Upper lobe of right lung (tissue), 1 donor: ENCODE measurements at regions not wholly inside any gene's neighbourhood (a gene's known extent, or its start where the extent isn't known, plus 50 kb on each side); places are given as distances from the start of the nearest gene placed in this dataset.
"Not testable (repeated sequence)": the region's sequence is repeated elsewhere in the genome, so short reads cannot be mapped to it uniquely, and the experiment has no call there.

Experiments
- ATAC-seq: fragments of 200-7000 bp; cut with Tn5 transposase; one replicate; pipeline ENCODE4 v1.9.1; 2020; ENCODE audit warnings: mild to moderate bottlenecking, moderate library complexity
- DNase-seq: peaks from one replicate; pipeline ENCODE4 v3.0.0-alpha.2; 2020
- H3K27ac ChIP-seq: fragments of 200-600 bp; one replicate; pipeline ENCODE4 v1.8.0; 2022
- H3K27me3 ChIP-seq: fragments of 200-600 bp; one replicate; pipeline ENCODE4 v1.8.0; 2022; ENCODE audit warnings: mild to moderate bottlenecking
- H3K36me3 ChIP-seq: fragments of 200-600 bp; one replicate; pipeline ENCODE4 v1.8.0; 2022
- H3K4me1 ChIP-seq: fragments of 200-600 bp; one replicate; pipeline ENCODE4 v1.8.0; 2022
- H3K4me3 ChIP-seq: fragments of 200-600 bp; one replicate; pipeline ENCODE4 v1.8.0; 2022; ENCODE audit warnings: mild to moderate bottlenecking
- H3K9me3 ChIP-seq: fragments of 200-600 bp; one replicate; pipeline ENCODE4 v1.8.0; 2022
- intact Hi-C: fragments of 100-400 bp; cut with DNase I; formaldehyde crosslinking; loops from one replicate; pipeline ENCODE4 v1.11.0; 2022
- TF ChIP-seq, protein P1 (sequence below): fragments of 200-600 bp; IDR thresholded peaks from one replicate; pipeline ENCODE4 v1.8.0; 2022; ENCODE audit warnings: antibody characterized with exemption
- donor health status: DM: no; HTN: yes; CAD: no; lungs with severe emphysema.

GRCh38 chr10:81473755-81474154 is 401.2 kb upstream of the NRG3 start:
- no peak overlapping the region for H3K4me3 ChIP-seq
- intact Hi-C loops, result no loop called here
- TF ChIP-seq, protein P1, sequence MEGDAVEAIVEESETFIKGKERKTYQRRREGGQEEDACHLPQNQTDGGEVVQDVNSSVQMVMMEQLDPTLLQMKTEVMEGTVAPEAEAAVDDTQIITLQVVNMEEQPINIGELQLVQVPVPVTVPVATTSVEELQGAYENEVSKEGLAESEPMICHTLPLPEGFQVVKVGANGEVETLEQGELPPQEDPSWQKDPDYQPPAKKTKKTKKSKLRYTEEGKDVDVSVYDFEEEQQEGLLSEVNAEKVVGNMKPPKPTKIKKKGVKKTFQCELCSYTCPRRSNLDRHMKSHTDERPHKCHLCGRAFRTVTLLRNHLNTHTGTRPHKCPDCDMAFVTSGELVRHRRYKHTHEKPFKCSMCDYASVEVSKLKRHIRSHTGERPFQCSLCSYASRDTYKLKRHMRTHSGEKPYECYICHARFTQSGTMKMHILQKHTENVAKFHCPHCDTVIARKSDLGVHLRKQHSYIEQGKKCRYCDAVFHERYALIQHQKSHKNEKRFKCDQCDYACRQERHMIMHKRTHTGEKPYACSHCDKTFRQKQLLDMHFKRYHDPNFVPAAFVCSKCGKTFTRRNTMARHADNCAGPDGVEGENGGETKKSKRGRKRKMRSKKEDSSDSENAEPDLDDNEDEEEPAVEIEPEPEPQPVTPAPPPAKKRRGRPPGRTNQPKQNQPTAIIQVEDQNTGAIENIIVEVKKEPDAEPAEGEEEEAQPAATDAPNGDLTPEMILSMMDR, result no peak
- H3K9me3 ChIP-seq, result no peaks in the 10 kb centered on the region
- DNase-seq, result peak; percentile 44
- H3K27ac ChIP-seq, result no peak overlapping the region
- no peaks in the 10 kb centered on the region for H3K27me3 ChIP-seq
- no peaks in the 10 kb centered on the region for H3K4me1 ChIP-seq
- ATAC-seq, result peak; percentile 14
- no peaks in the 10 kb centered on the region for H3K36me3 ChIP-seq

DNA sequence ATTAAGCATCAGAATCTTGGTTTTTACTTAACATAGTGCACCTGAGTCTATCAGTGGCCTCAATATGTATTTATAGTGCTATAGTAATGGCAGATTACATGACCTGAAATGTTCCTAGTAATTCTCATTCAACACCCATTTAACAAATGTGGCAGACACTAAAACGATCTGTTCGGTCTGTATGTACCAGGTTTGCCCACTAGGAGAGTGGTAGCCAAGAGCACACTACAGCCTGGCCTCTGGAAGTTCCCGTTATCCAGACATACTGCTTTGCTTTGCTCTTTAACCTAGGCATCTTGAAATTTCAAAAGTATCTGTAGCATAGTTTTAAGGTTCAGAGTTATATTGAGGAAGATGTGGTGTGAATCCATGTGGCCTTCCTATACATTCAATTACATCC is 395.7 kb upstream of the NRG3 start:
- TF ChIP-seq, protein P1, result no peak
- ATAC-seq (no peak), DNase-seq (no peak)
- Histone ChIP-seq H3K36me3 (no peaks in the 10 kb centered on the region), H3K27ac (no peak overlapping the region), H3K4me3 (no peak overlapping the region), H3K27me3 (no peaks in the 10 kb centered on the region), H3K4me1 (no peaks in the 10 kb centered on the region), H3K9me3 (no peaks in the 10 kb centered on the region)
- intact Hi-C loops, result no loop called here

GRCh38 chr10:81496626-81497025 is 378.4 kb upstream of the NRG3 start:
- intact Hi-C loops, result no loop called here
- TF ChIP-seq, protein P1, result no peak
- H3K9me3 ChIP-seq, result no peaks in the 10 kb centered on the region

DNA sequence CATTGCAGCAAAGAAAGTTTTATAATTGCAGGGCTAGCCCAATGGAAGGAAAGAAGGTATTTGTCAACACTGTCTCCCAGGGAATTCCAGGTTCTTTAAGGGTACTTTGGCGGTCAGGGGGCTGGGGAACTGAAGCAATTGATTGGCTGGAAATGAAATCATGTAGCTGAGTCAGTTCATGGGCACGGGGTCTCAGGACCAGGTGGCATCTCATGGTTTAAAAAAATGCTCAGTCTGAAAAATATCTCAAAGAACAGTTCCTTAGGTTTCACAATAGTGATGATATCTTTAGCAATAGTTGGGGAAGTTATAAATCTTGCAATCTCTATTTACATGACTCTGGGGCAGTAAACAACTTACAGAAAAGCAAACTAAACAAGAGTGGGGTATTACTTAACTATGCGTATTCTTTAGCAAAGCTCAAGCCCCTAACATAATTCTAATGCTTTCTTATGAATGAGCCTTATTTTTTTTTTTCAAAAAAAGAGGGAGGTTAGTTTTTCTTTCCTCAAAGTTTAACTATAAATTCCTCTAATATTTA is 376.9 kb upstream of the NRG3 start:
- ATAC-seq, result no peak
- DNase-seq, result no peak
- TF ChIP-seq, protein P1, result no peak
- Histone ChIP-seq H3K9me3 (no peaks in the 10 kb centered on the region), H3K27ac (no peak overlapping the region), H3K27me3 (no peaks in the 10 kb centered on the region), H3K4me1 (no peaks in the 10 kb centered on the region), H3K36me3 (no peaks in the 10 kb centered on the region), H3K4me3 (no peak overlapping the region)
- intact Hi-C loops, result no loop called here

More at GRCh38 chr10:81496626-81497025, 378.4 kb upstream of the NRG3 start:
- no peak for DNase-seq
- Histone ChIP-seq H3K4me1 (no peaks in the 10 kb centered on the region), H3K4me3 (no peak overlapping the region), H3K27ac (no peak overlapping the region), H3K27me3 (no peaks in the 10 kb centered on the region), H3K36me3 (no peaks in the 10 kb centered on the region)
- no peak for ATAC-seq

- no peaks in the 10 kb centered on the region for H3K4me1 ChIP-seq
- DNase-seq, result no peak
Observed at GRCh38 chr10:81502677-81503359, 372.2 kb upstream of the NRG3 start.

DNA sequence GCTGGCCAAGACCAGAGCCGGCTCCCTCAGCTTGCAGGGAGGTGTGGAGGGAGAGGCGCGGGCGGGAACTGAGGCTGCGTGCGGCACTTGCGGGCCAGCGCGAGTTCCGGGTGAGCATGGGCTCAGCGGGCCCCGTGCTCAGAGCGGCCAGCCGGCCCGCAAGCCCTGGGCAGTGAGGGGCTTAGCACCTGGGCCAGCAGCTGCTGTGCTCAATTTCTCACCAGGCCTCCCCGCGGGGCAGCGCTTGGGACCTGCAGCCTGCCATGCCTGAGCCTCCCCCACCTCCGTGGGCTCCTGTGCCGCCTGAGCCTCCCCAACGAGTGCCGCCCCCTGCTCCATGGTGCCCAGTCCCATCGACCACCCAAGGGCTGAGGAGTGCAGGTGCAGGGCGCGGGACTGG is 369.2 kb upstream of the NRG3 start:
- H3K4me1 ChIP-seq, H3K27ac ChIP-seq, H3K36me3 ChIP-seq, ATAC-seq, H3K27me3 ChIP-seq, H3K4me3 ChIP-seq, DNase-seq, intact Hi-C loops, H3K9me3 ChIP-seq: not testable (repeated sequence)

More at GRCh38 chr10:81502677-81503359, 372.2 kb upstream of the NRG3 start:
- peak; percentile 39 for ATAC-seq
- Histone ChIP-seq H3K27ac (no peak overlapping the region), H3K4me3 (no peak overlapping the region), H3K36me3 (no peaks in the 10 kb centered on the region), H3K9me3 (no peaks in the 10 kb centered on the region), H3K27me3 (no peaks in the 10 kb centered on the region)
- TF ChIP-seq, protein P1, result no peak
- intact Hi-C loops, result no loop called here
